RWPE1 (cell line): ENCODE measurements at regions not wholly inside any gene's neighbourhood (a gene's known extent, or its start where the extent isn't known, plus 50 kb on each side); places are given as distances from the start of the nearest gene placed in this dataset.
"Not testable (repeated sequence)": the region's sequence is repeated elsewhere in the genome, so short reads cannot be mapped to it uniquely, and the experiment has no call there.

Experiments used
- CTCF ChIA-PET: fragments of 350-600 bp; sonication (Branson Sonifier 250); formaldehyde crosslinking; extraction: SDS; loops from one replicate; lab custom pipeline; 2021; lab: Yijun Ruan, JAX
- POLR2A ChIA-PET: fragments of 400-600 bp; formaldehyde crosslinking; extraction: SDS; loops from one replicate; lab custom pipeline; 2020; ENCODE audit warnings: antibody characterized with exemption; ENCODE audit not compliant: low non-redundant PET; lab: Yijun Ruan, JAX
- DNase-seq: peaks from one replicate; pipeline ENCODE4 v3.0.0; 2012; ENCODE audit warnings: low spot score
- H3K27ac ChIP-seq: fragments of 450-650 bp; 2 replicates; pipeline ENCODE4 v1.5.1; 2017
- TF ChIP-seq, protein P1 (sequence below): fragments of 450-650 bp; conservative IDR thresholded peaks from 2 replicates; pipeline ENCODE4 v1.5.1; 2017; ENCODE audit warnings: low read depth, mild to moderate bottlenecking

DNA sequence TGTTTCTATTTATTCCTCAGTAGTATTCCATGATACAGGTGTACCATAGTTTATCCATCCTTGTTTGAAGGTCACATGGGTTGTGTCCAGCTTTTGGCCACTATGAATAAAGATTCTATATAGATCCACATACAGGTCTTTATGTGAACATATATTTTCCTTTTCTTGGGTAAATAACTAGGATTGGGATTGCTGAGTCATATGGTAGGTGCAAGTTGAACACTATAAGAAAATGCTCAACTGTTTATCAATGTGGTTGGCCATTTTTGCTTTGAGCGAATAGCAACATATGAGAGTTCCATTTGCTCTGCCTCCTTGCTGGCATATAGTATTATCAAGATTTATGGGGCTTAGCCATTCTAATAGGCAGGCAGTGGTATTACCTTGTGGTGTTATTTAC, 170.2 kb upstream of the KCNJ15 start:
- H3K27ac ChIP-seq, result no peak overlapping the region
- ChIA-PET CTCF (no interaction called here), POLR2A (no interaction called here)
- DNase-seq, result no peak
- TF ChIP-seq, protein P1, sequence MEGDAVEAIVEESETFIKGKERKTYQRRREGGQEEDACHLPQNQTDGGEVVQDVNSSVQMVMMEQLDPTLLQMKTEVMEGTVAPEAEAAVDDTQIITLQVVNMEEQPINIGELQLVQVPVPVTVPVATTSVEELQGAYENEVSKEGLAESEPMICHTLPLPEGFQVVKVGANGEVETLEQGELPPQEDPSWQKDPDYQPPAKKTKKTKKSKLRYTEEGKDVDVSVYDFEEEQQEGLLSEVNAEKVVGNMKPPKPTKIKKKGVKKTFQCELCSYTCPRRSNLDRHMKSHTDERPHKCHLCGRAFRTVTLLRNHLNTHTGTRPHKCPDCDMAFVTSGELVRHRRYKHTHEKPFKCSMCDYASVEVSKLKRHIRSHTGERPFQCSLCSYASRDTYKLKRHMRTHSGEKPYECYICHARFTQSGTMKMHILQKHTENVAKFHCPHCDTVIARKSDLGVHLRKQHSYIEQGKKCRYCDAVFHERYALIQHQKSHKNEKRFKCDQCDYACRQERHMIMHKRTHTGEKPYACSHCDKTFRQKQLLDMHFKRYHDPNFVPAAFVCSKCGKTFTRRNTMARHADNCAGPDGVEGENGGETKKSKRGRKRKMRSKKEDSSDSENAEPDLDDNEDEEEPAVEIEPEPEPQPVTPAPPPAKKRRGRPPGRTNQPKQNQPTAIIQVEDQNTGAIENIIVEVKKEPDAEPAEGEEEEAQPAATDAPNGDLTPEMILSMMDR, result no peak

DNA sequence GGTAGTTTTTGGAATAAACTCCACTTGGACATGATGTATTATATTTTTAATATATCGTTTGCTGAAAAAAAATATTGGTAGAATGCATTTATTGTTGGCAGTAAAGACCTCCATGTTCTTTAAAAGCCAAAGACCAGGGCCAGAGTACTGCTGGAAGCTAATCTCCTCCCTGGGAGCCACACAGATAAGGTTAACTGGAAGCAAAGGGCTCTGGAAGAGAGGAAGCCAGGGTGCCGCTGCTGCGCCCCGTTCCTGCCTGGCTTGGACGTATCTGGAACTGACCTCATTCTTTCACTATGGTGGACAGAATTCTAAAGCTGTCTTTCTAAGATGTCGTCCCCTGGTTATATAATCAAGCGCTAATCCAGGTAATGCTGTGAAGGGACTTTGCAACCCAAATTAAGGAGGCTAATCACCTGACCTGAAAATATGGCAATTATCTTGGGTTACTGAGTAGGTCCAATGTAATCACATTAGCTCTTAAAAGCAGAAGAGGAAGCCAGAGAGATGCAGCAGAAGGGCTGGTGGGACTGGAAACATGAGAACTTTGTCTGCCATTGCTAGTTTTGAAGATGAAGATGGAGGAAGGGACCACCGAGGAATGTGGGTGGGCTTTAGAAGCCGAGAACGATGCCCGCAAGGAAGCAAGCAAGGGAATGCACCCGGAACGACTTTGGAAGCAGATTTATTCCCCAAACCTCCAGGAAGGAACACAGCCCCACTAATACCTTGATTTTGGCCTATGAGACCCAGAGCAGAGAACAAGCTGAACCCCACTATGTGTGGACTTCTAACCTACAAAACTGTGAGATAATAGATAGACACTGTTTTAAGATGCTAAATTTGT, 167.7 kb upstream of the KCNJ15 start:
- ChIA-PET POLR2A (no interaction called here), CTCF (interaction anchor here (0.6 kb wide), 1 partner anchor 15 kb away, joined by 3 read pairs; no protein-coding TSS in a partner anchor)
- H3K27ac ChIP-seq, result no peak overlapping the region
- TF ChIP-seq, protein P1, result no peak
- no peak for DNase-seq

DNA sequence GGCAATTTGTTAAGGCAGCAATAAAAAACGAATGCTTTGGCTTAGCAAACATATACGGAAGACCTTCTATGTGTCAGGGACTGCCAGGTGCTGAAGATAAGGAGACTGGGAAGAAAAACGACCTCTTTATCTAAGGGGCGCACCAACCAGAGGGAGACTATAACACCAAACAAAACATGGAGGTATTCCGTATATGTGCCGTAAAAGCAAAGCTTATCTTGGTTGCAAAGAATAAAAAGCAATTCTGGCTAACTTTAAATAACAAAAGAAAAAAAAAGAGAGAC, 167.1 kb upstream of the KCNJ15 start:
- POLR2A ChIA-PET, result no interaction called here
- no peak overlapping the region for H3K27ac ChIP-seq
- CTCF ChIA-PET, result interaction anchor here (0.6 kb wide), 1 partner anchor 15 kb away, joined by 3 read pairs; no protein-coding TSS in a partner anchor
- DNase-seq, result no peak
- TF ChIP-seq, protein P1, result no peak

DNA sequence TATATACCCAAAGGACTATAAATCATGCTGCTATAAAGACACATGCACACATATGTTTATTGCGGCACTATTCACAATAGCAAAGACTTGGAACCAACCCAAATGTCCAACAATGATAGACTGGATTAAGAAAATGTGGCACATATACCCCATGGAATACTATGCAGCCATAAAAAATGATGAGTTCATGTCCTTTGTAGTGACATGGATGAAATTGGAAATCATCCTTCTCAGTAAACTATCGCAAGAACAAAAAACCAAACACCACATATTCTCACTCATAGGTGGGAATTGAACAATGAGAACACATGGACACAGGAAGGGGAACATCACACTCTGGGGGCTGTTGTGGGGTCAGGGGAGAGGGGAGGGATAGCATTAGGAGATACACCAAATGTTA, 165.7 kb upstream of the KCNJ15 start:
- H3K27ac ChIP-seq, POLR2A ChIA-PET, CTCF ChIA-PET, DNase-seq: not testable (repeated sequence)

DNA sequence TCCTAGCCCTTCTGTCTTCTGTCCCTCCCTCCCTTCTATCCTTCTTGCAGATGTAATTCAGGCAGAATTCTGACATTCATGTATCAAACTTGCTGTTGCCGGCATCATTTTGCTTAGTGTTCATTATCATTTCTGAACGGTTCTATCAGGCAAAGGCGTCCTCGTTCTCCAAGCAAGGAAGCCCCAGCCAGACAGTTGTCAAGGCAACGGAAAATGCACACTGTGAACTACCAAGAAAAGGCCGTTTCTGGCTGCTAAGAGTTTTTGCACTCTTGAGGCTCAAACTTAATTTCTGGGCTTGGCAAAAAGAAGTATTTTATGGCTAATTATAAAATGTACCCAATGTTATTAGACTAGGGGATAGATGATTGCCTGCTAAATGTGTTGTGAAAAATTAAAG, 164.7 kb upstream of the KCNJ15 start:
- H3K27ac ChIP-seq, result no peak overlapping the region
- DNase-seq, result no peak
- CTCF ChIA-PET, result no interaction called here
- TF ChIP-seq, protein P1, result no peak
- POLR2A ChIA-PET, result no interaction called here

DNA sequence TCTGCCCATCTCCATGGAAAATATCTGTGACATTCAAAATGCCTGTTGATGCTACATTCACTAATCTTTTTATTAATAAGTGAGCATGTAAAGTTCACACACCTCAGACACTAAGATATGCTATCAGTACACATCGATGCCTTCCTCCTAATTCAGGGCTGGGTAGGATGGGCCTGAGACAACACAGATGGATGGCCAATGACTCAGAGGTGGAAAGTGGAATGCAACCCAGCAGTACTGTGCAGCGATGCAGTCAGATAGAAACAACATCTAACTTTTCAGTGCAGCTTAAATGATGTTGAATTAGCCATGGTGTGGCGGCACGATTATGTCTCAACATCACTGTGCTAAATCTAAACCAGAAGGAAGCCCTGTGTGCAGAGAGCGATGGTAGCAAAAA, 161.6 kb upstream of the KCNJ15 start:
- POLR2A ChIA-PET, result no interaction called here

More for the DNA sequence above, 161.6 kb upstream of the KCNJ15 start:
- TF ChIP-seq, protein P1, result no peak
- CTCF ChIA-PET, result interaction anchor here (0.6 to 1.5 kb wide), 2 partner anchors 28 to 31 kb away, joined by 3 read pairs; no protein-coding TSS in a partner anchor
- H3K27ac ChIP-seq, result no peak overlapping the region
- DNase-seq, result no peak
